ENCODE measurements at regions not wholly inside any gene's neighbourhood (a gene's known extent, or its start where the extent isn't known, plus 50 kb on each side); places are given as distances from the start of the nearest gene placed in this dataset.

DNA sequence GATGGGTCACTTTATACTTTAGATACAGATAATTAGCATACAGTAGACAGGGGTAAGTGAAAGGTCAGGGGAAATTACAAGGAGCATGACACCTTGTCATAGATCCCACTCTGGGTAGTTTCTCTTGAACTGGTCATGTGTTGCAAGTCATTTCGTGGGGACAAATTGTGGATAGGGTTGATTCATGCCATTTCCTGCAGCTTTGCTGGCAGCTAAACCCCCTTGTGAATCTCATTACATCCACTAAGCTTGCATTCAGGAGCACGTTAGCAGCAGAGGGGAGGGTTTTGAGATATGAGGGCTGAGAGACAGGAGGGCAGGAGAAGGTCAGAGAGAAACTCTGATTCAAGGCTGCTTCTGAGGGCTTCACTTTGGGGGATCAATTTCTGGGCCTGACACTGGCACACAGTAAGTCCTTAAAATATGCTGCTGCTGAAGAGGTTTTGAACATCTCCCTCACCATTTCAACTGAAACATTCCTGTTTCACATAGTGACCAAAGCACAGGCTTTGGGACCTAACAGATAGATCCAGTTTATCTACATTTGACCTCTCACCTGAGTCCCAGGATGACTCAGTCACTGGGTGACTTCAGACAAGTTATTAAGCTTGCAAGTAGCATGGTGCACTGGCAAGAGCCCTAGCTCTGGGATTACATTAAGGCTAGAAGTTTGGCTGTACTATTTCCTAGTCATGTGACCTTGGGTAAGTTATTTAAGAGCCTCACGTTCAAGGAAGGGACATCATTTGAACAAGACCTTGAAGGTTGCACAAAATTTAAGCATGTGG, 206.0 kb upstream of the USP24 start:
- H3K36me3 ChIP-seq (ENCODE audit: control insufficient read depth, insufficient read depth, low read length): no peaks in the 10 kb centered on the region
- no peak overlapping the region for H3K4me3 ChIP-seq (ENCODE audit: low read length)
- no peaks in the 10 kb centered on the region for H3K27me3 ChIP-seq (ENCODE audit: control insufficient read depth, insufficient read depth, low read length)
- H3K4me1 ChIP-seq (ENCODE audit: control insufficient read depth, insufficient read depth, low read length): no peaks in the 10 kb centered on the region
- no peak for DNase-seq
- H3K9me3 ChIP-seq (ENCODE audit: control insufficient read depth, insufficient read depth, low read length): peaks cover 7% of the 10 kb centered on the region
- TF ChIP-seq, protein P1, sequence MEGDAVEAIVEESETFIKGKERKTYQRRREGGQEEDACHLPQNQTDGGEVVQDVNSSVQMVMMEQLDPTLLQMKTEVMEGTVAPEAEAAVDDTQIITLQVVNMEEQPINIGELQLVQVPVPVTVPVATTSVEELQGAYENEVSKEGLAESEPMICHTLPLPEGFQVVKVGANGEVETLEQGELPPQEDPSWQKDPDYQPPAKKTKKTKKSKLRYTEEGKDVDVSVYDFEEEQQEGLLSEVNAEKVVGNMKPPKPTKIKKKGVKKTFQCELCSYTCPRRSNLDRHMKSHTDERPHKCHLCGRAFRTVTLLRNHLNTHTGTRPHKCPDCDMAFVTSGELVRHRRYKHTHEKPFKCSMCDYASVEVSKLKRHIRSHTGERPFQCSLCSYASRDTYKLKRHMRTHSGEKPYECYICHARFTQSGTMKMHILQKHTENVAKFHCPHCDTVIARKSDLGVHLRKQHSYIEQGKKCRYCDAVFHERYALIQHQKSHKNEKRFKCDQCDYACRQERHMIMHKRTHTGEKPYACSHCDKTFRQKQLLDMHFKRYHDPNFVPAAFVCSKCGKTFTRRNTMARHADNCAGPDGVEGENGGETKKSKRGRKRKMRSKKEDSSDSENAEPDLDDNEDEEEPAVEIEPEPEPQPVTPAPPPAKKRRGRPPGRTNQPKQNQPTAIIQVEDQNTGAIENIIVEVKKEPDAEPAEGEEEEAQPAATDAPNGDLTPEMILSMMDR (IDR thresholded peaks at IDR 0.05): no peak
- no peak overlapping the region for H3K27ac ChIP-seq (ENCODE audit: low read length)
- WGBS (ENCODE audit: insufficient coverage): 59% methylated on average over 3 of the region's 3 CpGs
- Mint-ChIP-seq H3K4me1 (no peaks in the 10 kb centered on the region), H3K36me3 (no peaks in the 10 kb centered on the region), H3K27ac (no peak overlapping the region), H3K27me3 (ENCODE audit: low read depth in 2 of 2) (peaks cover 20 to 46% of the 10 kb centered on the region in 2 donors), H3K4me3 (no peak overlapping the region), H3K9me3 (peaks cover 0 to 2% of the 10 kb centered on the region in 2 donors)
- intact Hi-C loops (cut with micrococcal nuclease): no loop called here
- ATAC-seq: no peak

DNA sequence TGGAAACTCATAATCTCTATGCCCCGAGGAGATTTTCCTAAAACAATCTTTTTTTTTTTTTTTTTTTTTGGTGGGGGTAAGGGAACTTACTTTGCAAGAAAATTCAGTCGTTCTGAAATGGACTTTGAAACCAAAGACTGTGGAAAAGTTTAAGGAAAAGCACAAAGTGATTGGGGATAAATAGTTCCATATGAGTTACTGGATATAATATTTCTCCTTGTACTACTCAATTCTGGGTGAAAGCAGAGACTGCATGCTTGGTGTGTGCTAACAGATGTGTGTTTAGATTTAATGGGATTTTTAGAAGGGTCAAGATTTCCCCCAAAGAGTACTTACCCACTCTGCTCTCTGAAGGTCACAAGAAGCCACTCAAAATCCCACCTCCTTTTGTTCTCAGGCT, 204.9 kb upstream of the USP24 start:
- intact Hi-C loops (cut with micrococcal nuclease): no loop called here
- 61% methylated on average over 2 of the region's 2 CpGs for WGBS (ENCODE audit: insufficient coverage)
- no peak for ATAC-seq
- Mint-ChIP-seq H3K9me3 (peaks cover 0 to 2% of the 10 kb centered on the region in 2 donors), H3K4me1 (no peaks in the 10 kb centered on the region), H3K27me3 (ENCODE audit: low read depth in 2 of 2) (peaks cover 29 to 53% of the 10 kb centered on the region in 2 donors), H3K36me3 (no peaks in the 10 kb centered on the region), H3K27ac (no peak overlapping the region), H3K4me3 (no peak overlapping the region)
- Histone ChIP-seq H3K9me3 (ENCODE audit: control insufficient read depth, insufficient read depth, low read length) (peaks cover 7% of the 10 kb centered on the region), H3K36me3 (ENCODE audit: control insufficient read depth, insufficient read depth, low read length) (no peaks in the 10 kb centered on the region), H3K4me1 (ENCODE audit: control insufficient read depth, insufficient read depth, low read length) (no peaks in the 10 kb centered on the region), H3K27ac (ENCODE audit: low read length) (no peak overlapping the region), H3K4me3 (ENCODE audit: low read length) (no peak overlapping the region), H3K27me3 (ENCODE audit: control insufficient read depth, insufficient read depth, low read length) (no peaks in the 10 kb centered on the region)
- TF ChIP-seq, protein P1 (IDR thresholded peaks at IDR 0.05): no peak
- DNase-seq: no peak

DNA sequence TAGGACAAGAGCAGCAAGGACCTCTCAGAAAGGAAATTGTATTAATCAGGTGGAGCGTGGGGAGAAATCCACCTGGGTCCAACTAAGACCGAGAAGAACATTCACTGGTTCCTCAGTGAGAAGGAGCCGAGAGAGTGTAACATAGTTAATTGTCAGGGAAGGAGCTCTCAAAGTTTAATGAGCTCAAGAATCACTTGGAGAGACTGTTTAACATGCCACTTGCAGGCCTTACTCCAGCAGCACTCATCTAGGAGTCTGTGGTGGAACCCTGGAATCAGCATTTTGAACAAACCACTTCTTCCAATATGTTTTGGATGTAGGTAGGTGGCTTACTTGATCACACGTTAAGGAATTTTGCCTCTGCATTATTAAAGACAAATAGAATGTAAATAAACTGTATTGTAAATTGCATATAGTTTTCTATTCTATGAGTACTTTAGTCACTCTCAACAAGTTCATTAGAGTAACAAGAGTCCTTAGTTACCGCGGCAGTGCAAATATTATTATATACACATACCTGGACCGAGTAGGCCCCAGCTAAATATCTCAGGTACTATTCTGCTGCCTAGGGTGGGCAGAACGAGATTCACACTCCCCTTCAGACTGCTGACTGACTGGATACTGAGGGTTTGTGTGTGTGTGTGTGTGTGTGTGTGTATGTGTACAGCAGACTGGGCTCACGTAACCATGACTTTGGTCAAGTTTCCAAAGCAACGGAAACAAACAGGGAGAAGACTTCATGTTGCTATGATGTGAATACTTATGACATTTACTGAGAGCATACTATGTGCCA, 203.2 kb upstream of the USP24 start:
- no peak overlapping the region for H3K27ac Mint-ChIP-seq
- no peak for ATAC-seq
- peaks cover 23 to 54% of the 10 kb centered on the region in 2 donors for H3K27me3 Mint-ChIP-seq (ENCODE audit: low read depth in 2 of 2)
- no peaks in the 10 kb centered on the region for H3K36me3 Mint-ChIP-seq
- TF ChIP-seq, protein P1 (IDR thresholded peaks at IDR 0.05): no peak
- Histone ChIP-seq H3K27me3 (ENCODE audit: control insufficient read depth, insufficient read depth, low read length) (no peaks in the 10 kb centered on the region), H3K4me1 (ENCODE audit: control insufficient read depth, insufficient read depth, low read length) (no peaks in the 10 kb centered on the region), H3K36me3 (ENCODE audit: control insufficient read depth, insufficient read depth, low read length) (no peaks in the 10 kb centered on the region), H3K4me3 (ENCODE audit: low read length) (no peak overlapping the region), H3K27ac (ENCODE audit: low read length) (no peak overlapping the region), H3K9me3 (ENCODE audit: control insufficient read depth, insufficient read depth, low read length) (peaks cover 7% of the 10 kb centered on the region)
- intact Hi-C loops (cut with micrococcal nuclease): no loop called here
- H3K4me1 Mint-ChIP-seq: no peaks in the 10 kb centered on the region
- H3K9me3 Mint-ChIP-seq: peaks cover 0 to 2% of the 10 kb centered on the region in 2 donors
- DNase-seq: no peak
- no peak overlapping the region for H3K4me3 Mint-ChIP-seq
- 96% methylated on average over 9 of the region's 10 CpGs for WGBS (ENCODE audit: insufficient coverage)
